Heart left ventricle (tissue), 13 donors: ENCODE measurements at regions not wholly inside any gene's neighbourhood (a gene's known extent, or its start where the extent isn't known, plus 50 kb on each side); places are given as distances from the start of the nearest gene placed in this dataset.

ENCODE experiments used
- CTCF ChIP-seq, 12 donors: fragments of 200-600 bp; sonication (generic) in 4 of 12; IDR thresholded peaks; one replicate each; pipeline versions ENCODE4 v1.5.0 to v1.8.0; 2018 to 2022; ENCODE audit warnings: antibody characterized with exemption in 12 of 12, mild to moderate bottlenecking in 5 of 12
- POLR2A ChIP-seq, 2 donors: fragments of 450-650 bp; IDR thresholded peaks; one replicate each; pipeline ENCODE4 v1.6.1; 2017; ENCODE audit warnings: antibody characterized with exemption in 2 of 2, mild to moderate bottlenecking in 2 of 2, moderate library complexity in 2 of 2
- donor health status: ischemic (EF 13 %, LVEDD 7.1; RV severe dilation, severe dysfunction).
- donor health status: DM: no; HTN: yes; CAD: no.
- donor health status: DM: no; HTN: no; CAD: no.
- donor health status: ischemic (EF 25% LVEDD 6.9; RV normal size, moderate dysfunction).
- donor health status: ischemic (EF 25% LVEDD 5.7; RV mildly dilated, moderate dysfunction).
- donor health status: ischemic (EF 35%, LVEDD 5.7; RV mildly dilated, moderate dysfunction).
- donor health status: nonischemic (EF 11% LVEDD 7.7; RV severe dilation, severe dysfunction).
- donor health status: DM: yes; HTN: yes; CAD: no.
- donor health status: PGD.
- donor health status: ischemic (EF 29% LVEDD 5.4; RV normal size, mild dysfunction).
- donor health status: nonischemic (EF 23%, LVEDD 6.1; RV moderate dilation, normal function).

GRCh38 chr15:45796433-45796832, 161.6 kb downstream of the SQOR start:
- TF ChIP-seq POLR2A (IDR thresholded peaks at IDR 0.05) (no peak), CTCF (IDR thresholded peaks at IDR 0.05) (no peak)
